ENCODE measurements at regions not wholly inside any gene's neighbourhood (a gene's known extent, or its start where the extent isn't known, plus 50 kb on each side); places are given as distances from the start of the nearest gene placed in this dataset.

GRCh38 chr1:80706526-80706925 lies 1094.2 kb upstream of the ADGRL2 start:
- no peak for TF ChIP-seq CTCF (IDR thresholded peaks at IDR 0.05)
- TF ChIP-seq POLR2A (IDR thresholded peaks at IDR 0.05) = no peak
- TF ChIP-seq POLR2AphosphoS5 (IDR thresholded peaks at IDR 0.05) = no peak
- no peak overlapping the region for H3K27ac ChIP-seq
- no peaks in the 10 kb centered on the region for H3K4me1 ChIP-seq
- DNase-seq (ENCODE audit: low spot score in 2 of 2) = no peak
- no peaks in the 10 kb centered on the region for H3K36me3 ChIP-seq
- intact Hi-C loops (cut with DNase I; ENCODE audit: low total_unique reads) = no loop called here
- no peak overlapping the region for H3K4me3 ChIP-seq
- H3K9me3 ChIP-seq = peaks cover 0 to 4% of the 10 kb centered on the region in 2 donors
- no peaks in the 10 kb centered on the region for H3K27me3 ChIP-seq

GRCh38 chr1:80678438-80678837 lies 1122.3 kb upstream of the ADGRL2 start:
- no peak overlapping the region for H3K4me3 ChIP-seq
- TF ChIP-seq CTCF (IDR thresholded peaks at IDR 0.05) (no peak), POLR2AphosphoS5 (IDR thresholded peaks at IDR 0.05) (no peak), POLR2A (IDR thresholded peaks at IDR 0.05) (no peak)
- DNase-seq (ENCODE audit: low spot score in 2 of 2) = no peak
- no peak overlapping the region for H3K27ac ChIP-seq
- H3K4me1 ChIP-seq = no peaks in the 10 kb centered on the region
- no peaks in the 10 kb centered on the region for H3K27me3 ChIP-seq
- H3K9me3 ChIP-seq = no peaks in the 10 kb centered on the region
- no peaks in the 10 kb centered on the region for H3K36me3 ChIP-seq
- intact Hi-C loops (cut with DNase I; ENCODE audit: low total_unique reads) = no loop called here

GRCh38 chr1:80675454-80675853 lies 1125.3 kb upstream of the ADGRL2 start:
- intact Hi-C loops (cut with DNase I; ENCODE audit: low total_unique reads) = no loop called here
- no peaks in the 10 kb centered on the region for H3K27me3 ChIP-seq
- no peak overlapping the region for H3K4me3 ChIP-seq
- TF ChIP-seq CTCF (IDR thresholded peaks at IDR 0.05) = no peak
- TF ChIP-seq POLR2A (IDR thresholded peaks at IDR 0.05) = no peak
- no peak for TF ChIP-seq POLR2AphosphoS5 (IDR thresholded peaks at IDR 0.05)
- no peak for DNase-seq (ENCODE audit: low spot score in 2 of 2)
- no peaks in the 10 kb centered on the region for H3K4me1 ChIP-seq
- H3K36me3 ChIP-seq = no peaks in the 10 kb centered on the region
- no peak overlapping the region for H3K27ac ChIP-seq
- no peaks in the 10 kb centered on the region for H3K9me3 ChIP-seq

- no peaks in the 10 kb centered on the region for H3K4me1 ChIP-seq
- intact Hi-C loops (cut with DNase I; ENCODE audit: low total_unique reads) = loop anchor here (5.0 kb wide), 1 partner anchor 118 kb away; no protein-coding TSS in a partner anchor
Measured at GRCh38 chr1:80673935-80674597, 1126.7 kb upstream of the ADGRL2 start.

More at GRCh38 chr1:80673935-80674597, 1126.7 kb upstream of the ADGRL2 start:
- DNase-seq (ENCODE audit: low spot score in 2 of 2) = no peak
- no peaks in the 10 kb centered on the region for H3K36me3 ChIP-seq
- no peak overlapping the region for H3K4me3 ChIP-seq
- no peak overlapping the region for H3K27ac ChIP-seq
- no peaks in the 10 kb centered on the region for H3K9me3 ChIP-seq
- TF ChIP-seq CTCF (IDR thresholded peaks at IDR 0.05) (no peak), POLR2A (IDR thresholded peaks at IDR 0.05) (no peak), POLR2AphosphoS5 (IDR thresholded peaks at IDR 0.05) (no peak)
- H3K27me3 ChIP-seq = no peaks in the 10 kb centered on the region

Data from breast epithelium (tissue), 4 donors.